SK-N-SH treated with all-trans-retinoic acid at 6 μM for 48 hours (cell line): ENCODE measurements at regions not wholly inside any gene's neighbourhood (a gene's known extent, or its start where the extent isn't known, plus 50 kb on each side); places are given as distances from the start of the nearest gene placed in this dataset.

Experiments
- ESRRG ChIP-seq: fragments of 250-450 bp; sonication (Bioruptor Pico); IDR thresholded peaks from 2 replicates; pipeline ENCODE4 v1.6.1; 2021; ENCODE audit warnings: mild to moderate bottlenecking
- SNAI2 ChIP-seq: fragments of 250-450 bp; sonication (Bioruptor Pico); IDR thresholded peaks from 2 replicates; pipeline ENCODE4 v1.5.0; 2020; ENCODE audit warnings: mild to moderate bottlenecking, moderate library complexity
- TOX ChIP-seq: fragments of 250-450 bp; sonication (Bioruptor Pico); IDR thresholded peaks from 2 replicates; pipeline ENCODE4 v1.8.0; 2021; ENCODE audit warnings: mild to moderate bottlenecking, moderate library complexity, borderline replicate concordance
- ZNF70 ChIP-seq: fragments of 450-650 bp; formaldehyde crosslinking; IDR thresholded peaks from 2 replicates; pipeline ENCODE4 v1.5.0; 2020; ENCODE audit warnings: mild to moderate bottlenecking, moderate library complexity
- TF ChIP-seq, protein P1 (sequence below): fragments of 250-450 bp; sonication (Bioruptor Pico); IDR thresholded peaks from 2 replicates; pipeline ENCODE4 v1.8.0; 2021; ENCODE audit warnings: low read depth, mild to moderate bottlenecking, moderate library complexity, borderline replicate concordance

DNA sequence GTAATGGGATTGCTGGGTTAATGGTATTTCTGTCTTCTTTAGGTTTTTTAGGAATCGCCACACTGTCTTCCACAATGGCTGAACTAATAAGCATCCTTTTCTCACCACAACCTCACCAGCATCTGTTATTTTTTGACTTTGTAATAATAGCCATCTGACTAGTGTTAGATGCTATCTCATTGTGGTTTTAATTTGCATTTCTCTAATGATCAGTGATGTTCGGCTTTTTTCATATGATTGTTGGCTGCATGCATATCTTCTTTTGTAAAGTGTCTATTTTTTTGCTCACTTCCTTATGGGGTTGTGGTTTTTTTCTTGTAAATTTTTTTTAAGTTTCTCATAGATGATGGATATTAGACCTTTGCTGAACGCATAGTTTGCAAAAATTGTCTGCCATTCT is 377.9 kb downstream of the GALC start:
- TF ChIP-seq SNAI2 (CRISPR knock-in tag) (no peak), ZNF70 (CRISPR knock-in tag) (no peak), ESRRG (CRISPR knock-in tag) (no peak), TOX (no peak)
- TF ChIP-seq, protein P1, sequence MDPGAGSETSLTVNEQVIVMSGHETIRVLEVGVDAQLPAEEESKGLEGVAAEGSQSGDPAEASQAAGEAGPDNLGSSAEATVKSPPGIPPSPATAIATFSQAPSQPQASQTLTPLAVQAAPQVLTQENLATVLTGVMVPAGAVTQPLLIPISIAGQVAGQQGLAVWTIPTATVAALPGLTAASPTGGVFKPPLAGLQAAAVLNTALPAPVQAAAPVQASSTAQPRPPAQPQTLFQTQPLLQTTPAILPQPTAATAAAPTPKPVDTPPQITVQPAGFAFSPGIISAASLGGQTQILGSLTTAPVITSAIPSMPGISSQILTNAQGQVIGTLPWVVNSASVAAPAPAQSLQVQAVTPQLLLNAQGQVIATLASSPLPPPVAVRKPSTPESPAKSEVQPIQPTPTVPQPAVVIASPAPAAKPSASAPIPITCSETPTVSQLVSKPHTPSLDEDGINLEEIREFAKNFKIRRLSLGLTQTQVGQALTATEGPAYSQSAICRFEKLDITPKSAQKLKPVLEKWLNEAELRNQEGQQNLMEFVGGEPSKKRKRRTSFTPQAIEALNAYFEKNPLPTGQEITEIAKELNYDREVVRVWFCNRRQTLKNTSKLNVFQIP (CRISPR knock-in tag): no peak
